ENCODE measurements at regions not wholly inside any gene's neighbourhood (a gene's known extent, or its start where the extent isn't known, plus 50 kb on each side); places are given as distances from the start of the nearest gene placed in this dataset.
A peak's percentile ranks its signal among the peaks of the same experiment; 100 is the strongest.

GRCh38 chr2:107621186-107622165 lies 205.2 kb upstream of the RGPD4 start:
- no peak for DNase-seq (ENCODE audit: low read depth, low spot score)

- no peak for DNase-seq (ENCODE audit: low read depth, low spot score)
Observed at GRCh38 chr2:107622741-107623310, 203.9 kb upstream of the RGPD4 start.

- DNase-seq (ENCODE audit: low read depth, low spot score), result no peak
Observed at GRCh38 chr2:107625982-107626381, 200.7 kb upstream of the RGPD4 start.

DNA sequence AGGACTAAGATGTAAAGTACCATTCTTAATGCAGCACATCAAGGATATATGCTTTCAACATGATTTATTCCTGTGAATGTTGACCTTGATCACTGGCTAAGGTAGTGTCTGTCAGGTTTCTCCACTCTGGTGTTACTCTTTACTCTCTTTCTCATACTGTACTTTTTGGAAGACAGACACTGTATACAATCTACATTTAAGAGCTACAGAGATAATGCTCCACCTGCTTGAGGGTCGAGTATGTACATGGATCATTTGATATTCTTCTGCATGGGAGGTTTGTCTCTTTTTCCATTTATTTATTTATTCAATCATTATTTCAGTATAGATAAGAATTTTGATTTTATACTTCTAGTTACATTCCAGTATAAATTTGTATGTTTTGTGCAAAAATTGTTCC lies 199.5 kb upstream of the RGPD4 start:
- no peak for DNase-seq (ENCODE audit: low read depth, low spot score)

GRCh38 chr2:107627926-107628325 lies 198.8 kb upstream of the RGPD4 start:
- no peak for DNase-seq (ENCODE audit: low read depth, low spot score)

- DNase-seq (ENCODE audit: low read depth, low spot score), result no peak
Observed at GRCh38 chr2:107633580-107634147, 193.0 kb upstream of the RGPD4 start.

GRCh38 chr2:107634172-107634571 lies 192.5 kb upstream of the RGPD4 start:
- DNase-seq (ENCODE audit: low read depth, low spot score), result no peak

DNA sequence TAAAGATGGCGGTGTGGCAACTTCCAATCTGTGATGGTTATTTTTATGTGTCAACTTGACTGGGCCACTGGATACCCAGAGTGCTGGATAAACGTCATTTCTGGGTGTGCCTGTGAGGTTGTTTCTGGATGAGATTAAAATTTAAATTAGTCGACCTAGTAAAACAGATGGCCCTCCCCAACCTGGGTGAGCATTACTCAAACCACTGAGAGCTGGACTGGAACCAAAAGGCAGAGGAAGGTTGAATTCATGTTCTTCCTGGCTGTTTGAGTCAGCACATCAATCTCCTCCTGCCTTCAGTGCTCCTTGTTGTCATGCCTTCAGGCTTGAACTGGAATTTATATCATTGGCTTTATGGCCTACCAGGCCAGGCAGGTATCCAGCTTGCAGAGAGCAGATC lies 190.8 kb upstream of the RGPD4 start:
- no peak for DNase-seq (ENCODE audit: low read depth, low spot score)

GRCh38 chr2:107645586-107645985 lies 181.1 kb upstream of the RGPD4 start:
- DNase-seq (ENCODE audit: low read depth, low spot score), result no peak

- no peak for DNase-seq (ENCODE audit: low read depth, low spot score)
Observed at GRCh38 chr2:107648781-107649404, 177.8 kb upstream of the RGPD4 start.

DNA sequence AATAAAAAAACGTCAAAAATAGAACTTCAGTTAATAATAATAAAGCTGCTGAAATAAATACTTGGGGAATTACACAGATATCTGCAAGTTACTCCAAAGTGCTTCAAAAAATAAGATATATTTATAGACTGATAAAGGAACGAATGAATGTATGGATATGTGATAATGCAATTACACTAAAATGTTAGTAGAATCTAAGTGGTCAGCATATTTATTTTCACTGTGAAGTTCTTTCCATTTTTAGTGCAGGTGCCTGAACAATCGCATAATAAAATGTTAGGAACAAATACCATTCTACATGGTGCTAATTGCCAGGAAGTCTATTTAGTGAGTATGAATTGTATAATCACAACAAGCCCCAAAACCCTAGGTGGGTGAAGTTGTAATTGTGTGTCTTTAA lies 169.6 kb upstream of the RGPD4 start:
- DNase-seq (ENCODE audit: low read depth, low spot score), result no peak

DNA sequence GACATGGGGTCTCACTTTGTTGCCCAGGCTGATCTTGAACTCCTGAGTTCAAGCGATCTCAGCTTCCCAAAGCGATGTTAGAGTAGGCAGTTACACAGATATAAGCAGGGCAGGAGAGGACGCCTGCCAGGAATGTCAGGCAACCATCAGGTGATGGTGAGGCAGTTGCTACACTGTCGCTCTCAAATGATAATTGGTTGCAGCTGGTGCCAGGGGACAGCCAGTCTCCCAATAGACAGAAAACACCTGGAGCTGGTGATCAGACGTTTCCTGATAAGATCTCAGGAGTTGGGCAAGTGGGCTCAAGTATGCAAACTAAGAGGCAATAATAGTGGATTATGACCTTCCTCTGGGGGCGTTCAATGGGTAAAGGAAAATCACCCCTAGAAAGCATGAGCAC lies 163.1 kb upstream of the RGPD4 start:
- DNase-seq (ENCODE audit: low read depth, low spot score), result no peak

GRCh38 chr2:107669335-107669734 lies 157.4 kb upstream of the RGPD4 start:
- peak; percentile 17 for DNase-seq (ENCODE audit: low read depth, low spot score)

GRCh38 chr2:107681936-107682335 lies 144.8 kb upstream of the RGPD4 start:
- DNase-seq (ENCODE audit: low read depth, low spot score), result peak; percentile 71

DNA sequence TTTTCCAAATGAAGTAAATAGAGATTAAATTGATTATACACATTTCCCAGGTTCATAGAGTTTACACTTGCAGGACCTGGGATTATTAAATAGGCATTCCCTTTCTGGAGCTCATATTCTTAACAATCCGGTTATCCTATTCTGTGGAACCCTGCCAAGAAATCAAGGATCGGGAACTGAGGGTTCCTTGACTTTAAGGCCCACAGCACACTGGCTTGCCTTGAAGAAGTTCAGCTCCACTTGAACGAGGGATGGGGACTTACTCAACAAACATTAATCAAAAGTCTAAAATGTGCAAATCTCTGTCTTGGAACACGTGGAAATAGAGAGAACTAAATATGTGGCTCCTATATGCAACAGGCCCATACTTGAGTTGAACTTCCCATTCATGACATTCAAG lies 142.3 kb upstream of the RGPD4 start:
- DNase-seq (ENCODE audit: low read depth, low spot score), result no peak

DNA sequence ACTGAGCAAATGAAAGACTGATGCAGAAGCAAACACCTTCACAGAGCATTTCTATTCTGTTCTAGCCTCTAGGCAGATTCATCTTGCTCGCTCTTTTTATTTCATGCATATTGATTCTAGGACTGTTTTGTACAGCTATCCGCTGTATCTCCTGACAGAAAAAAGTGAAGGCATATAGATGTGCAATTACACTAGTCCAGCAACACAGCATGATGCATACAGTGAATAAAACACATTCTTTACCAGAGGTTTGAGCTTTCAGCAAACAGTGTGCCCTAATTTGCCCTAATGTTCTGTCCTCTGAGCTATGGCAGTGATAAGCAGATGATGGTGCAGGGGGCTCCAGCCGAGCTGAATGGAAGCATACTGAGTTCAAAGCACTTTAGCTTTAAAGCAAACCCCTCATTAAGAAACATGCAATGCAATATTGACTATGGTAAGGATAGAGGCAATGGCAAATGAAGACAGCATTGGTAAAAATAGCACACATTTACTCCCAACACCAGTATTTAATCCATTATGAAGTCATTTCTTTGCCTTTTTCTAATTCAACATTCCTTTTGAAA lies 141.2 kb upstream of the RGPD4 start:
- no peak for DNase-seq (ENCODE audit: low read depth, low spot score)

- no peak for DNase-seq (ENCODE audit: low read depth, low spot score)
Observed at GRCh38 chr2:107687073-107687472, 139.6 kb upstream of the RGPD4 start.

DNA sequence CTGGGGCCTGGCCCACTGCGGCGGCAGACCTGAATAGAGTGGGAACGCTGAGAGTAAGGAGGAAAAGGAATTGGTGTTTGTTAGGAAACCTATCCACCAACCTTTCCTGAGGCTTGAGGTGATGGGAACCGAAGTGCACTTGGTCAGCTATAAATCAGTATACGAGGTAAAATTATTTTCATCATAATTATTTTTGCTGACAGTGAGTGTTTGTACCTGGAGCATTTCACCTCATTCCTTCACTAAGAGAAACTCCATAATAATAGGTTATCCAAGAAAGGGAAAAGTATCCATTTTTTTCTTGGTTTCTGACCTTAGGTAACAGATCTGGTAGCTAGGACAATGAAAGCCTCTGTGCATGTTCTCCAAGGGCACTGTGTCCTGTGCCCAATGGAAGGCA lies 138.6 kb upstream of the RGPD4 start:
- DNase-seq (ENCODE audit: low read depth, low spot score), result no peak

DNA sequence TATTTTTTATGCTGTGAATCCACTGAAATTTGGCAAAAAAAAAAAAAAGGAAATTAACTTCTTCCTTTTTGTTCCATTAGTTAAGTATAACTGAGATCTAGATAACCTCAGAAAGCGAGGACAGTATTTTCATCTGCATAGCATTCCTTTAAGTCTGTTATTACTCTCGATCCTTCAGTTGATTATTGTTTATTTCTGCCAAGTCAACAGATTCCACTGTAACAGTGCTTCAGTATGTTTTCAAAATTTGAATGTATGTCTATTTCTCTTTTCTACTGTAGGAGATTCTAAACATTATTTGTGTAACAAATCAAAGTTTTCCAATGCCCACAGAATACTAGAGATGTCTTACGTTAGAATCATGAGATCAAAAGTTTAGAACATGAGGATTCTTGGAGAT lies 133.1 kb upstream of the RGPD4 start:
- no peak for DNase-seq (ENCODE audit: low read depth, low spot score)

GRCh38 chr2:107694667-107695066 lies 132.0 kb upstream of the RGPD4 start:
- DNase-seq (ENCODE audit: low read depth, low spot score), result no peak

DNA sequence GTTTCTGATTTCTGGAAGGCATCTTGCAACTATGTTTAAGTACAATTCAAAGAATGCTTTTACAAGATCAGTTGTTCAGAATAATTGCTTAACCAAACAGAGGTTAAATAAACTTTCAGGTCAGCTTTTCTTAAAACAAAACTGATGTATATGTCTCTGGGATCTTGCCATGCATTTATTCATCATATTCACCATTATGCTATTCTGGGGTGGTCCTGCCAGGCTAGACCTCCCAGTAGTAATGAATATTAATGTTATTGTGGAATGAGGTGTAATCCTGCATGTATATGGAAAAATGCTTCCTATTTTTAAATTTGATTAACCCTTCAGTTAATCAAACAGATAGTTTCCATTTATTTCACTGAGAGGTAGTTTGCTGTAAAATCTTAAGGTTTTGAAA lies 129.3 kb upstream of the RGPD4 start:
- no peak for DNase-seq (ENCODE audit: low read depth, low spot score)

GRCh38 chr2:107698861-107699260 lies 127.8 kb upstream of the RGPD4 start:
- peak; percentile 60 for DNase-seq (ENCODE audit: low read depth, low spot score)
